Choroid plexus epithelial cell (primary cell): ENCODE measurements at regions not wholly inside any gene's neighbourhood (a gene's known extent, or its start where the extent isn't known, plus 50 kb on each side); places are given as distances from the start of the nearest gene placed in this dataset.

Source experiments
- DNase-seq: peaks from one replicate; pipeline ENCODE4 v3.0.0-alpha.2; 2010; ENCODE audit warnings: low read depth
- H3K4me3 ChIP-seq: 2 replicates; pipeline ENCODE4 v1.5.1; 2011; ENCODE audit warnings: low read depth, mild to moderate bottlenecking, control low read depth, low read length, moderate library complexity
- TF ChIP-seq, protein P1 (sequence below): conservative IDR thresholded peaks from 2 replicates; pipeline ENCODE4 v1.5.1; 2011; ENCODE audit warnings: low read depth, mild to moderate bottlenecking, control low read depth, inconsistent platforms, low read length, moderate library complexity

DNA sequence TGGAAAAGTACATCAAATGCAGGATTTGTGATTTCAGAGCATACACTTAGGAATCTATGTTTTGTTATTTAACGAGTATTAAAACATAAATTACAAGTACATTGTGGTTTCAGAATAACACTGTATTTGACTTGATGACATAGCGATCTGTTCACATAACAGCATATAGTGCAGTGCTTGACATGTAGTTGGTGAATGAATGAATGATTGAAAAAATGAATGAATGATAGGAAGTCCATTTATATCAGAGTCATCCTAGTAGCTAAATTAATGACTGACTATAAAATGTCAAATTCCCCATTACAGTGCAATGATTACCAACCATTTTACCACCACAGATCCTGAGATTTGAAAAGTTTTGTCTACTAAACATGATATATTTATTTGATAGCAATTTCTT, 114.6 kb upstream of the FAT1 start:
- TF ChIP-seq, protein P1, sequence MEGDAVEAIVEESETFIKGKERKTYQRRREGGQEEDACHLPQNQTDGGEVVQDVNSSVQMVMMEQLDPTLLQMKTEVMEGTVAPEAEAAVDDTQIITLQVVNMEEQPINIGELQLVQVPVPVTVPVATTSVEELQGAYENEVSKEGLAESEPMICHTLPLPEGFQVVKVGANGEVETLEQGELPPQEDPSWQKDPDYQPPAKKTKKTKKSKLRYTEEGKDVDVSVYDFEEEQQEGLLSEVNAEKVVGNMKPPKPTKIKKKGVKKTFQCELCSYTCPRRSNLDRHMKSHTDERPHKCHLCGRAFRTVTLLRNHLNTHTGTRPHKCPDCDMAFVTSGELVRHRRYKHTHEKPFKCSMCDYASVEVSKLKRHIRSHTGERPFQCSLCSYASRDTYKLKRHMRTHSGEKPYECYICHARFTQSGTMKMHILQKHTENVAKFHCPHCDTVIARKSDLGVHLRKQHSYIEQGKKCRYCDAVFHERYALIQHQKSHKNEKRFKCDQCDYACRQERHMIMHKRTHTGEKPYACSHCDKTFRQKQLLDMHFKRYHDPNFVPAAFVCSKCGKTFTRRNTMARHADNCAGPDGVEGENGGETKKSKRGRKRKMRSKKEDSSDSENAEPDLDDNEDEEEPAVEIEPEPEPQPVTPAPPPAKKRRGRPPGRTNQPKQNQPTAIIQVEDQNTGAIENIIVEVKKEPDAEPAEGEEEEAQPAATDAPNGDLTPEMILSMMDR: no peak
- no peak overlapping the region for H3K4me3 ChIP-seq
- DNase-seq: no peak

DNA sequence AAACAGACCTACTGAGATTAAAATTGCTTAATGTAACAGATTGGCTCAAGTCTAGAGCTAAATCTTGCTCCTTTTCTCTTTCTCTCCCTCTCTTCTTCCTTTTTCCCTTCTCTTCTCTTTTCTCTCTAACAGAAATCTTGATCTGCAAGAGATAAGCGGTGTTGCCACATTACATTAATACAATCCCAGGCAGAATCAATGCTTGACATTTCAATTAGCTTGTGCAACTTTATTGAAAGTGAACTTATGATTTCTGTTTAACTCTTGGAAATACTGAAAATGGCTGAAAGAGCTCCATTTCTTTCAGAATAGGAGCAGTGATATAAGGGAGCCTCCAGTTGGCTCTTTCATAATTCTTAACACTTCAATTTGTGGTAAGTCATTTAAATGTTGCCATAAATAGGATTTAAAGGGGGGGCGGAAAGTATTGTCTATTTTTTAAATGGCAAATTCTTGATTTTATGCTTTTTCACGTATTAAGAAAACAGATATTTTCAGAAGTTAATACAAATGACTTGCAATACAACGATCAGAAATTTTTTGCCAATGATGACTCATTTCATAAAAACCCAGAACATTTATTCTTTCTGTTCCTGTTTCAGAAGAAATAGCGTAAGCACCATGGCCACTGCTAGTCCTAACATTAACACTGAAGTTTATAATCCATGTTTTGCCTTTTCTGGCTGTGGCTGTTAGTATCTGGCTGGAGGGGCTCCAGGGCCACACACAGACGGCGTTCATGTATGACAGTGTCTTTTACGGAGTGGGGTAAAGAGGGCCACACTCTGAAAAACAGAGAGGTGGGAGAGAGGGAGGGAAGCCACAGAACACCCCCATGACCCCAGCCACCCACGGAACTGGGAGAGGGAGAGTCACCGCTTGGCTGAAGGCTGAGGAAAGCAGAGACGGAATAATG, 115.7 kb upstream of the FAT1 start:
- TF ChIP-seq, protein P1: no peak
- peak; percentile 91 for DNase-seq
- peak overlapping the region; percentile 46 for H3K4me3 ChIP-seq

DNA sequence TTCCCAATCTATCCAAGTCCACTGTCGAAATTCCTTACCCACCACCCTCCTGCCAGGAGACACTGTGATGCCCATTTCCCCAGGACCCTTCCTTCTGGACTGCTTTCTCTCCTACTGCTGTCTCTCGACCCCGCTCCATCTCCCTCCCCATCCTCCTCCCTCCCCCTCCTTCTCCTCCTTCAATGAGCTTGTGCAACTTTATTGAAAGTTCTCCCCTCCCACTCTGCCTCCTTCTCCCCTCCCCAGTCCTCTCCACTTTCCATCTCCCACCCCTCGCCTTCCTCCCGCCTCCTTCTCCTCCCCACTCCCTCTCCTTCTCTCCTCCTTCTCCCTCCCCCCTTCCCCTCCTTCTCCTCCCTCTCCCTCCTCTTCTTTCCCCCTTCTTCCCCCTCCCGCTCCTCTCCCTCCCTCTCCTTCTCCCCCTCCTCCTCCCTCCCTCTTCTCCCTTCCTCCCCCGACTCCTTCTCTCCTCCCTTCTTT, 116.6 kb upstream of the FAT1 start:
- TF ChIP-seq, protein P1: no peak
- peak overlapping the region; percentile 22 for H3K4me3 ChIP-seq
- DNase-seq: peak; percentile 78

DNA sequence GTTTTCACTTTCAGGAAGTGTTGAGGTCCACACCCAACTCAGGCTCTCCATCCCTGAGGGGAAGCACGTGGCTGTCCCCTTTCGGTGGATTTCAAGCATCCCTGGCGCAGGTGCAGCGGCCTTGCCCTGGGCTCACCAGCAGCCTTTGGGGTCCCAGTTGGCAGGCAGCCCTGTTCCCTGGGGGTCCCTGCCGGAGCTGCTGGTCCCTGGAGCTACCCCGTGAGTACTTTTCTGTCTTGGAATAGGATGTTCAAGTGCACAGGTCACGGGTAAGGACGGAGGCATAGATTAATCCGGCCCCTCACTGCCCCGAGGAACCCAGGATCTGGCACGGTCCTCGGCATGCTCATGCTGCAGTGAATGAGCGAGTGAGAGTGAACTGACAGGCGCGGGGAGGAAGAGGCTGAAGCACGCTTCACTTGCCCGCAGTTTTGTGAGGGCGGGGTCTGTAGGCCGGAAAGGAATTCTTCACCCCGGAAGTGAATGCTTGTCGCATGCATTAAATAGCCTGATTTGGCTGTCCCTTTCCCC, 117.2 kb upstream of the FAT1 start:
- H3K4me3 ChIP-seq: no peak overlapping the region
- TF ChIP-seq, protein P1: no peak
- no peak for DNase-seq

DNA sequence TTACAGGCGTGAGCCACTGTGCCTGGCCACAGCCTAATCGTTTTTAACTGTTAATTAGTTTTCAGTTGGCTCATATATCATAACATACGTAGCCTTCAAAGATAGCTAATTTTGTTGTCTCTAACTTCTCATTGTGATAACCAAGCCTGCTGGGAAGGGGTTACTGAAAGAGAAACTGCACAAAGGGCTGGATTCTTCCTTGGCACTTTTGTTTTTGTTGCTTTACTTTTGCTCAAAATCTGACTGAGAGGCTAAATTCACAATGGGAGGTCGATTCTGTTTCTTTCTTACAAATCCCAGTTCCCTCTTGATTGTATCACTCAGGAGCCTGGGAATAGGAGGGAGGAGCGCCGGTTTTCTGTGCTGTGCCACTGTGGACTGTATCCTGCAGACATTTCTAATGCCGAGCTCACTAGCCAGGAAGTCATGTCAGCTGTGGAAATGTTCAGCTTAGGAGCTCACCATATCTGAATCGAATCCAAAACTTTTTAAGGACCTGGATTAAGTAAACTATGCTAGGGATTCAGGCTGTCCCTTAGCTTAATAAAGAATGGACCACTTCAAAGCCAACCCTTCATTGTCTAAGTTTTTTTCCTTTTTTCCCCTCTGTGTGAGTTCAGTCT, 120.5 kb upstream of the FAT1 start:
- peak overlapping the region; percentile 23 for H3K4me3 ChIP-seq
- peak; percentile 68 for DNase-seq
- TF ChIP-seq, protein P1: no peak

DNA sequence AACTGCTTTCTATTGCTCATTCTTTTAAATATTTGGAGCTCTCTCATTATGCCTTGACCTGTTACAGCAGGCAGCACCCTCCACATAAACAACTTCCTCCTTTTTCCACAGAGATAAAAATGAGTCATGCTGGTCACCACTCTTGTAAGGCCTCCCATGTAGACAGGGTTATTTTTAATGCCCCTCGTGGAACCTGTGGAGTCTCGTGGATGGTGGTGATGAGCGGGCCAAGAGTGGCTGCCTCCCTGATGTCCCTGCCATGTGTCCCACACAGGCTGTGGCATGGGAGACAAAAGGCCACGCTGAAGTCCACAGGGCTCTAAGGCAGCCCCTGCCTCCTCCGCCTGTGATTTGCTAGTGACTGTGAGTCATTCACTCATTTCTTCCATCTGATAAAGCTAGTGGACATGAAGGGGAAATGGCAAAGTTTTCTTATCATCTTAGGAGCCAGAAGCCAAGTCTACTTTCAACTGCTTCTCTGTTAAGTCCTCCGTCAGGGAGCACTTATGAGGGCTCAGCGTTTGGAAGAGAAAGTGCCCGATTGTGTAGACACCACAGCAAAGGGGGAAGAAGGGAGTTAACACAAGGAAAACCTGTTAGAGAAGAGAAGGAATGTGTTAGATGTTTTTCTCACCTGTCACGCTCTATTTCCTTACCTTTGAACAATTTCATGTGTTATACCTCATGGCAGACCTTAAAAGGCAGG, 121.6 kb upstream of the FAT1 start:
- DNase-seq: peak; percentile 97
- TF ChIP-seq, protein P1: no peak
- no peak overlapping the region for H3K4me3 ChIP-seq
